ENCODE measurements at regions not wholly inside any gene's neighbourhood (a gene's known extent, or its start where the extent isn't known, plus 50 kb on each side); places are given as distances from the start of the nearest gene placed in this dataset.

GRCh38 chr1:173347282-173347818 lies 129.8 kb upstream of the PRDX6 start:
- TF ChIP-seq REST (IDR thresholded peaks at IDR 0.05; ENCODE audit: insufficient read depth in 1 of 2, low read depth in 2 of 2, low read length in 1 of 2) (no peak), CTCF (IDR thresholded peaks at IDR 0.05) (no peak)
